GM23338 (cell line): ENCODE measurements at regions not wholly inside any gene's neighbourhood (a gene's known extent, or its start where the extent isn't known, plus 50 kb on each side); places are given as distances from the start of the nearest gene placed in this dataset.

ENCODE experiments used
- CREB1 ChIP-seq: fragments of 250-450 bp; sonication (Bioruptor Pico); IDR thresholded peaks from 2 replicates; pipeline ENCODE4 v1.5.0; 2020; ENCODE audit warnings: low read depth, mild to moderate bottlenecking, moderate library complexity
- CTCF ChIP-seq, 2 experiments: fragments of 200-600 bp in 1 of 2; sonication (generic) in 1 of 2; conservative IDR thresholded peaks; 2 replicates each; pipeline versions ENCODE4 v1.5.1 to v1.6.1; 2016 to 2017; ENCODE audit warnings: antibody characterized with exemption in 2 of 2, low read depth in 2 of 2, mild to moderate bottlenecking in 2 of 2, moderate library complexity in 1 of 2
- ETS1 ChIP-seq: IDR thresholded peaks from 2 replicates; pipeline ENCODE4 v1.6.1; 2016; ENCODE audit warnings: antibody characterized with exemption
- EZH2 ChIP-seq: fragments of 200-600 bp; sonication (generic); IDR thresholded peaks from one replicate; pipeline ENCODE4 v1.8.0; 2017; ENCODE audit warnings: antibody characterized with exemption, mild to moderate bottlenecking, low read depth; ENCODE audit not compliant: unreplicated experiment
- JUNB ChIP-seq: IDR thresholded peaks from one replicate; pipeline ENCODE4 v1.6.1; 2016; ENCODE audit warnings: antibody characterized with exemption; ENCODE audit not compliant: unreplicated experiment
- POLR2AphosphoS5 ChIP-seq: IDR thresholded peaks from 2 replicates; pipeline ENCODE4 v1.6.1; 2016; ENCODE audit warnings: antibody characterized with exemption, low read depth
- REST ChIP-seq: IDR thresholded peaks from one replicate; pipeline ENCODE4 v1.6.1; 2018; ENCODE audit warnings: antibody characterized with exemption; ENCODE audit not compliant: unreplicated experiment

- TF ChIP-seq POLR2AphosphoS5 (no peak), REST (no peak), CTCF (conservative IDR thresholded peaks at IDR 0.05; ENCODE audit: low read depth in 2 of 2) (no peak), CREB1 (no peak), JUNB (no peak), EZH2 (no peak), ETS1 (no peak)
Observed at GRCh38 chr4:36771411-36772153, 473.0 kb upstream of the NWD2 start.
